BE2C (cell line): ENCODE measurements at regions not wholly inside any gene's neighbourhood (a gene's known extent, or its start where the extent isn't known, plus 50 kb on each side); places are given as distances from the start of the nearest gene placed in this dataset.

Experiments used
- DNase-seq: peaks from one replicate; pipeline ENCODE4 v3.0.0-alpha.2; 2020
- H3K27me3 ChIP-seq: fragments of 250-450 bp; sonication (Bioruptor Pico); 2 replicates; pipeline ENCODE4 v1.5.1; 2020; ENCODE audit warnings: mild to moderate bottlenecking
- H3K36me3 ChIP-seq: fragments of 250-450 bp; sonication (Bioruptor Pico); 2 replicates; pipeline ENCODE4 v1.5.1; 2020; ENCODE audit warnings: mild to moderate bottlenecking
- H3K4me1 ChIP-seq: fragments of 250-450 bp; sonication (Bioruptor Pico); 2 replicates; pipeline ENCODE4 v1.5.1; 2020
- H3K4me3 ChIP-seq: 2 replicates; pipeline ENCODE4 v1.5.1; 2011; ENCODE audit warnings: low read depth, low read length
- H3K9me3 ChIP-seq: fragments of 250-450 bp; sonication (Bioruptor Pico); 2 replicates; pipeline ENCODE4 v1.5.1; 2020
- CTCF ChIP-seq: IDR thresholded peaks from 2 replicates; pipeline ENCODE4 v1.5.1; 2012; ENCODE audit warnings: mild to moderate bottlenecking, low read depth, low read length

- H3K4me3 ChIP-seq, result no peak overlapping the region
- peaks cover 14% of the 10 kb centered on the region for H3K4me1 ChIP-seq
- DNase-seq, result no peak
- no peak for TF ChIP-seq CTCF
- H3K36me3 ChIP-seq, result no peaks in the 10 kb centered on the region
- no peaks in the 10 kb centered on the region for H3K27me3 ChIP-seq
- H3K9me3 ChIP-seq, result no peaks in the 10 kb centered on the region
Observed at GRCh38 chr9:81532251-81532650, 157.1 kb downstream of the TLE1 start.

- TF ChIP-seq CTCF, result no peak
- no peak for DNase-seq
- peaks cover 14% of the 10 kb centered on the region for H3K4me1 ChIP-seq
- H3K4me3 ChIP-seq, result no peak overlapping the region
- H3K27me3 ChIP-seq, result no peaks in the 10 kb centered on the region
- no peaks in the 10 kb centered on the region for H3K9me3 ChIP-seq
- no peaks in the 10 kb centered on the region for H3K36me3 ChIP-seq
Observed at GRCh38 chr9:81531511-81531910, 157.8 kb downstream of the TLE1 start.

- TF ChIP-seq CTCF, result no peak
- no peak for DNase-seq
- no peaks in the 10 kb centered on the region for H3K9me3 ChIP-seq
- H3K4me3 ChIP-seq, result no peak overlapping the region
- no peaks in the 10 kb centered on the region for H3K36me3 ChIP-seq
- H3K4me1 ChIP-seq, result peaks cover 14% of the 10 kb centered on the region
- no peaks in the 10 kb centered on the region for H3K27me3 ChIP-seq
Observed at GRCh38 chr9:81530846-81531245, 158.5 kb downstream of the TLE1 start.

- H3K4me3 ChIP-seq, result no peak overlapping the region
- no peaks in the 10 kb centered on the region for H3K36me3 ChIP-seq
- no peaks in the 10 kb centered on the region for H3K9me3 ChIP-seq
- no peak for TF ChIP-seq CTCF
- H3K27me3 ChIP-seq, result no peaks in the 10 kb centered on the region
- H3K4me1 ChIP-seq, result peaks cover 14% of the 10 kb centered on the region
- no peak for DNase-seq
Observed at GRCh38 chr9:81530310-81530810, 159.0 kb downstream of the TLE1 start.

GRCh38 chr9:81529556-81530193 is 159.7 kb downstream of the TLE1 start:
- Histone ChIP-seq H3K9me3 (no peaks in the 10 kb centered on the region), H3K4me1 (peaks cover 14% of the 10 kb centered on the region), H3K4me3 (no peak overlapping the region), H3K27me3 (no peaks in the 10 kb centered on the region), H3K36me3 (no peaks in the 10 kb centered on the region)
- no peak for TF ChIP-seq CTCF
- DNase-seq, result no peak

GRCh38 chr9:81526587-81526986 is 162.8 kb downstream of the TLE1 start:
- peaks cover 6% of the 10 kb centered on the region for H3K4me1 ChIP-seq
- H3K4me3 ChIP-seq, result no peak overlapping the region
- TF ChIP-seq CTCF, result no peak
- H3K9me3 ChIP-seq, result no peaks in the 10 kb centered on the region
- no peaks in the 10 kb centered on the region for H3K27me3 ChIP-seq
- H3K36me3 ChIP-seq, result no peaks in the 10 kb centered on the region
- DNase-seq, result no peak
